Breast epithelium (tissue), 4 donors: ENCODE measurements at regions not wholly inside any gene's neighbourhood (a gene's known extent, or its start where the extent isn't known, plus 50 kb on each side); places are given as distances from the start of the nearest gene placed in this dataset.

Experiments
- DNase-seq, 2 donors: peaks; one replicate each; pipeline ENCODE4 v3.0.0-alpha.2; 2019; ENCODE audit warnings: low spot score in 2 of 2
- H3K27ac ChIP-seq, 2 donors: fragments of 200-600 bp; sonication (generic) in 1 of 2; one replicate each; pipeline ENCODE4 v1.5.1; 2016 to 2019; ENCODE audit warnings: mild to moderate bottlenecking in 1 of 2
- H3K27me3 ChIP-seq, 2 donors: fragments of 200-600 bp; sonication (generic) in 1 of 2; one replicate each; pipeline versions ENCODE4 v1.5.1 to v1.6.0; 2017 to 2019; ENCODE audit warnings: control low read depth in 1 of 2, mild to moderate bottlenecking in 1 of 2
- H3K36me3 ChIP-seq: fragments of 200-600 bp; one replicate; pipeline ENCODE4 v1.5.1; 2019
- H3K4me1 ChIP-seq, 2 donors: fragments of 200-600 bp; sonication (generic); one replicate each; pipeline ENCODE4 v1.5.1; 2016 to 2019; ENCODE audit warnings: control low read depth in 1 of 2
- H3K4me3 ChIP-seq, 3 donors: fragments of 200-600 bp; sonication (generic); 1 replicate in 2 of 3; 2 replicates in 1 of 3; pipeline ENCODE4 v1.5.1; 2016 to 2019; ENCODE audit warnings: mild to moderate bottlenecking in 3 of 3, moderate library complexity in 2 of 3
- H3K9me3 ChIP-seq, 2 donors: fragments of 200-600 bp; sonication (generic) in 1 of 2; one replicate each; pipeline ENCODE4 v1.5.1; 2016 to 2019; ENCODE audit warnings: control low read depth in 1 of 2
- CTCF ChIP-seq, 3 donors: fragments of 450-650 bp; IDR thresholded peaks; one replicate each; pipeline ENCODE4 v1.5.1; 2016 to 2017; ENCODE audit warnings: antibody characterized with exemption in 3 of 3, mild to moderate bottlenecking in 3 of 3, moderate library complexity in 3 of 3
- POLR2A ChIP-seq: fragments of 450-650 bp; IDR thresholded peaks from one replicate; pipeline ENCODE4 v1.6.1; 2016; ENCODE audit warnings: antibody characterized with exemption, mild to moderate bottlenecking, moderate library complexity
- POLR2AphosphoS5 ChIP-seq, 3 donors: sonication (generic); formaldehyde crosslinking; IDR thresholded peaks; one replicate each; pipeline ENCODE4 v1.6.1; 2017; ENCODE audit warnings: antibody characterized with exemption in 3 of 3
- intact Hi-C: fragments of 100-400 bp; cut with DNase I; formaldehyde crosslinking; loops from one replicate; pipeline ENCODE4 v1.15.1; 2023; ENCODE audit warnings: low total_unique reads

DNA sequence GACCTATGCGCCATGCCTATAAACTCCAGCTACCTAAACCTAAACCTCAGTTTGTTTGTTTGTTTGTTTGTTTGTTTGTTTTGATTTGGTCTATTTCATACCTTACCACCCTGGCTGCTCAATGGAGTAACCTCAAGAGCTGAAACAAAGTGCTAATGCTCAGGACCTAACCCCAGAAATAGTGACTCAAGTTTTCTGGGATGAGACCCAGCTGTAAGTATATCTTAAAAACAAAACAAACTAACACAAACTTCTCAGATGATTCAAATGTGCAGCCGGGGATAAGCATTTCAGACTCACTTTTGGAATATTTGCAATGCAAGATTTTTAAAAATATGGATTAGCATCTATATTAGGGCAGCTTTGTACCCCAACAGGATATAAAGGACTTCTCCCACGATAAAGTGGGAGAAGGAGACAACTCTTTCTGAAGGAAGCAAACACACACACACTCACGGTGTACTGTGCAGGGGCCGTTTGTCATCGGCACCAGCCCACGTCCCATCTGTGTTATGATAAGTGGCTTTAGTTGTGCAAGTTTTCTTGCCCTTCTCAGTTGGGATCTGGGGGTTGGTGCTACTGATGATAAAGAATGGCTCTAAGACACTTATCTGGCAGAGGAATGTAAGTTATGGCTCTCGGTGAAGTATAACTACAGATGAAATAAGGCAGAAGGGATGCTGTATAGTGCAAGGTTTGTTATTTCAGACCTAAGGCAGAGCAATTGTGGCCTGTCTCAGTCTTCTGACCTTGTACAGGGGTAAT, 516.7 kb upstream of the TMEM132C start:
- Histone ChIP-seq H3K27ac (no peak overlapping the region), H3K4me1 (no peaks in the 10 kb centered on the region), H3K27me3 (no peaks in the 10 kb centered on the region), H3K9me3 (no peaks in the 10 kb centered on the region), H3K4me3 (no peak overlapping the region), H3K36me3 (no peaks in the 10 kb centered on the region)
- TF ChIP-seq CTCF (IDR thresholded peaks at IDR 0.05) (no peak), POLR2AphosphoS5 (IDR thresholded peaks at IDR 0.05) (no peak), POLR2A (no peak)
- intact Hi-C loops: no loop called here
- no peak for DNase-seq

DNA sequence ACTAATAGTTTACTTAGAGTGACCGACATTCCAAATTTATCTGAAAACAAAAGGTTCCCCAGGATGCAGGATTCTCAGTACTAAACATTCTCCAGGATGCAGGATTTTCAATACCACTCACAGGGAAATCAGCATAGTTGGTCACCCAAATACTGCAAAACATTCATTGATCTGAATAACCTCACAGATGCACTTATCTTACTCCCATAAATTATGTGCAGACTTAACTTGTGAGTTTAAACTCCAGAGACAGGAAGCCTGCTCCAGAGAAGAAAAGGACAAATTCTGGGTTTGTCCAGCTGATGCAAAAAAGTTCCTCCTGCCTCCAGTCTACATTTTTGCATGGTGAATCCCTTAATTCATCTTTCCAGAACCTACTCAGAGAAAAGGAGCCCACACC, 514.2 kb upstream of the TMEM132C start:
- DNase-seq: no peak
- intact Hi-C loops: no loop called here
- H3K4me3 ChIP-seq: no peak overlapping the region
- no peaks in the 10 kb centered on the region for H3K4me1 ChIP-seq
- H3K27me3 ChIP-seq: no peaks in the 10 kb centered on the region
- no peak overlapping the region for H3K27ac ChIP-seq
- H3K36me3 ChIP-seq: no peaks in the 10 kb centered on the region
- TF ChIP-seq POLR2AphosphoS5 (IDR thresholded peaks at IDR 0.05) (no peak), CTCF (IDR thresholded peaks at IDR 0.05) (no peak), POLR2A (no peak)
- H3K9me3 ChIP-seq: no peaks in the 10 kb centered on the region

GRCh38 chr12:127760357-127760756, 506.6 kb upstream of the TMEM132C start:
- H3K36me3 ChIP-seq: no peaks in the 10 kb centered on the region
- no peak for DNase-seq
- intact Hi-C loops: no loop called here

GRCh38 chr12:127760996-127761395, 506.0 kb upstream of the TMEM132C start:
- Histone ChIP-seq H3K27me3 (no peaks in the 10 kb centered on the region), H3K4me1 (no peaks in the 10 kb centered on the region), H3K27ac (no peak overlapping the region), H3K9me3 (peaks cover 0 to 4% of the 10 kb centered on the region in 2 donors), H3K4me3 (no peak overlapping the region), H3K36me3 (no peaks in the 10 kb centered on the region)
- DNase-seq: no peak
- TF ChIP-seq POLR2A: no peak
- no peak for TF ChIP-seq POLR2AphosphoS5 (IDR thresholded peaks at IDR 0.05)
- no peak for TF ChIP-seq CTCF (IDR thresholded peaks at IDR 0.05)
- intact Hi-C loops: no loop called here

More at GRCh38 chr12:127760357-127760756, 506.6 kb upstream of the TMEM132C start:
- Histone ChIP-seq H3K4me1 (no peaks in the 10 kb centered on the region), H3K4me3 (no peak overlapping the region), H3K27me3 (no peaks in the 10 kb centered on the region), H3K9me3 (peaks cover 0 to 4% of the 10 kb centered on the region in 2 donors), H3K27ac (no peak overlapping the region)
- TF ChIP-seq POLR2AphosphoS5 (IDR thresholded peaks at IDR 0.05): no peak
- no peak for TF ChIP-seq CTCF (IDR thresholded peaks at IDR 0.05)
- TF ChIP-seq POLR2A: no peak

- Histone ChIP-seq H3K27ac (no peak overlapping the region), H3K27me3 (no peaks in the 10 kb centered on the region), H3K4me1 (no peaks in the 10 kb centered on the region), H3K9me3 (peaks cover 0 to 4% of the 10 kb centered on the region in 2 donors), H3K36me3 (no peaks in the 10 kb centered on the region), H3K4me3 (no peak overlapping the region)
- intact Hi-C loops: no loop called here
- DNase-seq: no peak
- no peak for TF ChIP-seq POLR2A
- no peak for TF ChIP-seq CTCF (IDR thresholded peaks at IDR 0.05)
- TF ChIP-seq POLR2AphosphoS5 (IDR thresholded peaks at IDR 0.05): no peak
These were observed 505.1 kb upstream of the TMEM132C start for GRCh38 chr12:127761880-127762279.
